ENCODE measurements at regions not wholly inside any gene's neighbourhood (a gene's known extent, or its start where the extent isn't known, plus 50 kb on each side); places are given as distances from the start of the nearest gene placed in this dataset.

DNA sequence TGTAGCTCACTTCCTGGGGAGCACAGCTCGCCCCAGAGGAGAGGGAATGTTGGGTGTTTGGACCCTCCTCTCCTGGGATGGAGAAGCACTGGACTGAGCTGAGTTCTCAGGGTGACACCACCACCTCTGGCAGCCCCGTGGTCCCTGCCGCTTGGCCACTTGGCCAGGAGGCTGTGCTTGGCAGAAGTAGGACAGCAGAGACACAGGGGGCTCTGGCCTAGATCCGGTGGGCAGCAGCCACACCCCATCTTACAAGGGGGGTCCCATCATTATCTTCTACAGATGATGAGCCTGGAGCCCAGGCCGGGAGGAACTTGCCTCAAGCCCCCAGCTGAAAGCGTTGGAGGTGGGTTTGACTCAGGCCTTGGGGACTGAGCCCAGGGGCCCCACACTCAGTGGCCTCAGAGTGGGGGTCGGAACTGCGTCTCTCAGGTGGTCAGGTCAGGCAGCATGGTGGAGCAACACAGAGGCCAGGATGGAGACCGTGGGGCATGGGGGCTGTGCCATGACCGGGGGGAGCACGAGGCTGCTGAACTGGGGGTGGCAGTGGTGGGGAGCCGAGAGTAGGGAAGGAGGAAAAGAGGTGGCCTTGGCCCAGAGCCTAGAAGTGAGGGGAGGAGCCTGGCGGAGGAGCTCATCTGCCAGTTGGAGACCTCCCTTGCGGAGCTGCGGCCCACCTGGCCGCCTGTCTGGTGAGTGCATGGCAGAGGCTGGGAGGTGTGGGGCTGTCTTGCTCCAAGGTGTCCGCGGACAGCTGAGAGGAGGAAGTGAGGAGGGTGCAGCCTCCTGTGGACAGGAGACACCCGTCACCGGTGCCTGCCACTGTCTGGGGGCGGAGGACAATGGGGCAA is 63.6 kb upstream of the HDAC4 start:
- Histone ChIP-seq H3K27me3 (ENCODE audit: control insufficient read depth, extremely low read depth, insufficient read depth, low read length) (no peaks in the 10 kb centered on the region), H3K4me1 (ENCODE audit: control insufficient read depth, extremely low read depth, insufficient read depth, low read length) (peaks cover 15% of the 10 kb centered on the region), H3K9ac (ENCODE audit: control insufficient read depth, extremely low read depth, insufficient read depth, low read length) (peak overlapping the region; percentile 57), H3K27ac (ENCODE audit: control insufficient read depth, insufficient read depth, low read length) (no peak overlapping the region), H3K36me3 (ENCODE audit: control insufficient read depth in 2 of 2, extremely low read depth in 1 of 2, insufficient read depth in 2 of 2, low read length in 2 of 2) (no peaks in the 10 kb centered on the region), H3K4me3 (ENCODE audit: control insufficient read depth in 2 of 3, extremely low read depth in 1 of 3, insufficient read depth in 2 of 3, low read depth in 1 of 3, low read length in 3 of 3) (no peak overlapping the region), H4K20me1 (ENCODE audit: control insufficient read depth, extremely low read depth, insufficient read depth, low read length) (no peaks in the 10 kb centered on the region), H3K79me2 (ENCODE audit: control insufficient read depth, insufficient read depth, low read length) (no peaks in the 10 kb centered on the region), H3K9me3 (ENCODE audit: control insufficient read depth, low read depth, low read length) (no peaks in the 10 kb centered on the region), H3K9me1 (ENCODE audit: control insufficient read depth, extremely low read depth, insufficient read depth, low read length) (peaks cover 3% of the 10 kb centered on the region), H2AFZ (ENCODE audit: control insufficient read depth, low read length) (peak overlapping the region; percentile 79), H3K4me2 (ENCODE audit: control insufficient read depth, extremely low read depth, insufficient read depth, low read depth, low read length) (peak overlapping the region; percentile 77)
- TF ChIP-seq, protein P1, sequence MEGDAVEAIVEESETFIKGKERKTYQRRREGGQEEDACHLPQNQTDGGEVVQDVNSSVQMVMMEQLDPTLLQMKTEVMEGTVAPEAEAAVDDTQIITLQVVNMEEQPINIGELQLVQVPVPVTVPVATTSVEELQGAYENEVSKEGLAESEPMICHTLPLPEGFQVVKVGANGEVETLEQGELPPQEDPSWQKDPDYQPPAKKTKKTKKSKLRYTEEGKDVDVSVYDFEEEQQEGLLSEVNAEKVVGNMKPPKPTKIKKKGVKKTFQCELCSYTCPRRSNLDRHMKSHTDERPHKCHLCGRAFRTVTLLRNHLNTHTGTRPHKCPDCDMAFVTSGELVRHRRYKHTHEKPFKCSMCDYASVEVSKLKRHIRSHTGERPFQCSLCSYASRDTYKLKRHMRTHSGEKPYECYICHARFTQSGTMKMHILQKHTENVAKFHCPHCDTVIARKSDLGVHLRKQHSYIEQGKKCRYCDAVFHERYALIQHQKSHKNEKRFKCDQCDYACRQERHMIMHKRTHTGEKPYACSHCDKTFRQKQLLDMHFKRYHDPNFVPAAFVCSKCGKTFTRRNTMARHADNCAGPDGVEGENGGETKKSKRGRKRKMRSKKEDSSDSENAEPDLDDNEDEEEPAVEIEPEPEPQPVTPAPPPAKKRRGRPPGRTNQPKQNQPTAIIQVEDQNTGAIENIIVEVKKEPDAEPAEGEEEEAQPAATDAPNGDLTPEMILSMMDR (optimal IDR thresholded peaks at IDR 0.05 in 1 of 3, IDR thresholded peaks at IDR 0.05 in 1 of 3, conservative IDR thresholded peaks at IDR 0.05 in 1 of 3; ENCODE audit: extremely low read depth in 1 of 3, insufficient read depth in 2 of 3, low read length in 3 of 3) = no peak
- DNase-seq (ENCODE audit: low read depth, low spot score) (no peak), FAIRE-seq (no peak)
- dilution Hi-C loops (cut with MboI; ENCODE audit: extremely low pct_ligation_motif_present, low sequenced_read_pairs) = no loop called here

- Histone ChIP-seq H3K9me1 (ENCODE audit: control insufficient read depth, extremely low read depth, insufficient read depth, low read length) (peaks cover 3% of the 10 kb centered on the region), H4K20me1 (ENCODE audit: control insufficient read depth, extremely low read depth, insufficient read depth, low read length) (no peaks in the 10 kb centered on the region), H3K9ac (ENCODE audit: control insufficient read depth, extremely low read depth, insufficient read depth, low read length) (no peak overlapping the region), H3K4me3 (ENCODE audit: control insufficient read depth in 2 of 3, extremely low read depth in 1 of 3, insufficient read depth in 2 of 3, low read depth in 1 of 3, low read length in 3 of 3) (no peak overlapping the region), H3K79me2 (ENCODE audit: control insufficient read depth, insufficient read depth, low read length) (no peaks in the 10 kb centered on the region), H2AFZ (ENCODE audit: control insufficient read depth, low read length) (no peak overlapping the region), H3K9me3 (ENCODE audit: control insufficient read depth, low read depth, low read length) (no peaks in the 10 kb centered on the region), H3K27me3 (ENCODE audit: control insufficient read depth, extremely low read depth, insufficient read depth, low read length) (no peaks in the 10 kb centered on the region), H3K27ac (ENCODE audit: control insufficient read depth, insufficient read depth, low read length) (no peak overlapping the region), H3K4me2 (ENCODE audit: control insufficient read depth, extremely low read depth, insufficient read depth, low read depth, low read length) (no peak overlapping the region), H3K4me1 (ENCODE audit: control insufficient read depth, extremely low read depth, insufficient read depth, low read length) (peaks cover 15% of the 10 kb centered on the region), H3K36me3 (ENCODE audit: control insufficient read depth in 2 of 2, extremely low read depth in 1 of 2, insufficient read depth in 2 of 2, low read length in 2 of 2) (no peaks in the 10 kb centered on the region)
- dilution Hi-C loops (cut with MboI; ENCODE audit: extremely low pct_ligation_motif_present, low sequenced_read_pairs) = no loop called here
- peak; percentile 5 for FAIRE-seq
- DNase-seq (ENCODE audit: low read depth, low spot score) = no peak
- TF ChIP-seq EZH2 (IDR thresholded peaks at IDR 0.05; ENCODE audit: low read length) = no peak
- TF ChIP-seq, protein P1 (optimal IDR thresholded peaks at IDR 0.05 in 1 of 3, IDR thresholded peaks at IDR 0.05 in 1 of 3, conservative IDR thresholded peaks at IDR 0.05 in 1 of 3; ENCODE audit: extremely low read depth in 1 of 3, insufficient read depth in 2 of 3, low read length in 3 of 3) = no peak
Observed at GRCh38 chr2:239463541-239464165, 62.8 kb upstream of the HDAC4 start.

Data from keratinocyte (primary cell).